Heart left ventricle (tissue), 13 donors: ENCODE measurements at regions not wholly inside any gene's neighbourhood (a gene's known extent, or its start where the extent isn't known, plus 50 kb on each side); places are given as distances from the start of the nearest gene placed in this dataset.

Source experiments
- POLR2A ChIP-seq, 2 donors: fragments of 450-650 bp; IDR thresholded peaks; one replicate each; pipeline ENCODE4 v1.6.1; 2017; ENCODE audit warnings: antibody characterized with exemption in 2 of 2, mild to moderate bottlenecking in 2 of 2, moderate library complexity in 2 of 2
- TF ChIP-seq, protein P1 (sequence below), 12 donors: fragments of 200-600 bp; sonication (generic) in 4 of 12; IDR thresholded peaks; one replicate each; pipeline versions ENCODE4 v1.5.0 to v1.8.0; 2018 to 2022; ENCODE audit warnings: antibody characterized with exemption in 12 of 12, mild to moderate bottlenecking in 5 of 12
- donor health status: ischemic (EF 13 %, LVEDD 7.1; RV severe dilation, severe dysfunction).
- donor health status: DM: no; HTN: yes; CAD: no.
- donor health status: DM: no; HTN: no; CAD: no.
- donor health status: ischemic (EF 25% LVEDD 6.9; RV normal size, moderate dysfunction).
- donor health status: ischemic (EF 25% LVEDD 5.7; RV mildly dilated, moderate dysfunction).
- donor health status: ischemic (EF 35%, LVEDD 5.7; RV mildly dilated, moderate dysfunction).
- donor health status: nonischemic (EF 11% LVEDD 7.7; RV severe dilation, severe dysfunction).
- donor health status: DM: yes; HTN: yes; CAD: no.
- donor health status: PGD.
- donor health status: ischemic (EF 29% LVEDD 5.4; RV normal size, mild dysfunction).
- donor health status: nonischemic (EF 23%, LVEDD 6.1; RV moderate dilation, normal function).

DNA sequence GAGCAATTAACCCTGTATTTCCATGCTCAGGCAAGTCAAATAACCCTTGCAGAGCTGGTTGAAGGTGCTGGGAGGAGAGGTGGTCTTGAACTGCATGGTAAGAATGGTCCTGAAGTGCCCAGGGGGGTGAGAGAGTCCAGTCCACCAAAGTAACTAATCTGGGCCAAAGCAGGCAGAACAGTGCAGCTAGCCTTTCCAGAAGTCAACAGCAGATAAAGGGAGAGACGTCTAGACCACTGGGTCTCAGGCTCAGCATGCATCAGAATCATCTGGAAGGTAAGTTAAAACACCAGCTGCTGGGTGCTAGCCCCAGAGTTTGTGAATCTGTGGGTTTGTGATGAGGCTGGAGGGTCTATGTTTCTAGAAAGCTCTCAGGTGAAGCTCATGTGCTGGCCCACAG lies 232.3 kb upstream of the ECI2 start:
- TF ChIP-seq, protein P1, sequence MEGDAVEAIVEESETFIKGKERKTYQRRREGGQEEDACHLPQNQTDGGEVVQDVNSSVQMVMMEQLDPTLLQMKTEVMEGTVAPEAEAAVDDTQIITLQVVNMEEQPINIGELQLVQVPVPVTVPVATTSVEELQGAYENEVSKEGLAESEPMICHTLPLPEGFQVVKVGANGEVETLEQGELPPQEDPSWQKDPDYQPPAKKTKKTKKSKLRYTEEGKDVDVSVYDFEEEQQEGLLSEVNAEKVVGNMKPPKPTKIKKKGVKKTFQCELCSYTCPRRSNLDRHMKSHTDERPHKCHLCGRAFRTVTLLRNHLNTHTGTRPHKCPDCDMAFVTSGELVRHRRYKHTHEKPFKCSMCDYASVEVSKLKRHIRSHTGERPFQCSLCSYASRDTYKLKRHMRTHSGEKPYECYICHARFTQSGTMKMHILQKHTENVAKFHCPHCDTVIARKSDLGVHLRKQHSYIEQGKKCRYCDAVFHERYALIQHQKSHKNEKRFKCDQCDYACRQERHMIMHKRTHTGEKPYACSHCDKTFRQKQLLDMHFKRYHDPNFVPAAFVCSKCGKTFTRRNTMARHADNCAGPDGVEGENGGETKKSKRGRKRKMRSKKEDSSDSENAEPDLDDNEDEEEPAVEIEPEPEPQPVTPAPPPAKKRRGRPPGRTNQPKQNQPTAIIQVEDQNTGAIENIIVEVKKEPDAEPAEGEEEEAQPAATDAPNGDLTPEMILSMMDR (IDR thresholded peaks at IDR 0.05) = no peak
- no peak for TF ChIP-seq POLR2A (IDR thresholded peaks at IDR 0.05)
